ENCODE measurements at regions not wholly inside any gene's neighbourhood (a gene's known extent, or its start where the extent isn't known, plus 50 kb on each side); places are given as distances from the start of the nearest gene placed in this dataset.
"Not testable (repeated sequence)": the region's sequence is repeated elsewhere in the genome, so short reads cannot be mapped to it uniquely, and the experiment has no call there.

GRCh38 chr4:85039526-85039925 is 73.0 kb upstream of the WDFY3 start:
- Mint-ChIP-seq H3K36me3 (no peaks in the 10 kb centered on the region), H3K4me3 (no peak overlapping the region), H3K27ac (no peak overlapping the region), H3K27me3 (peaks cover 0 to 1% (median 0%) of the 10 kb centered on the region in 5 donors), H3K9me3 (peaks cover 0 to 6% (median under 1%) of the 10 kb centered on the region in 11 donors), H3K4me1 (no peaks in the 10 kb centered on the region)
- Histone ChIP-seq H3K27me3 (ENCODE audit: control insufficient read depth in 2 of 2, insufficient read depth in 2 of 2, low read length in 2 of 2) (no peaks in the 10 kb centered on the region), H3K36me3 (ENCODE audit: control insufficient read depth in 2 of 3, insufficient read depth in 3 of 3, low read length in 3 of 3) (no peaks in the 10 kb centered on the region), H3K4me1 (ENCODE audit: control insufficient read depth in 2 of 2, insufficient read depth in 2 of 2, low read length in 2 of 2) (no peaks in the 10 kb centered on the region), H3K9me3 (ENCODE audit: control insufficient read depth in 2 of 3, low read length in 3 of 3) (no peaks in the 10 kb centered on the region), H3K4me3 (ENCODE audit: low read length) (no peak overlapping the region), H3K27ac (ENCODE audit: low read depth, low read length) (no peak overlapping the region)
- DNase-seq (no peak), ATAC-seq (no peak)
- intact Hi-C loops (cut with micrococcal nuclease) = no loop called here
- ChIA-PET POLR2A (no interaction called here), CTCF (no interaction called here)

GRCh38 chr4:85043812-85044496 is 77.5 kb upstream of the WDFY3 start:
- H3K4me1 Mint-ChIP-seq; H3K27ac Mint-ChIP-seq; POLR2A ChIA-PET; H3K9me3 ChIP-seq (ENCODE audit: control insufficient read depth in 2 of 3, low read length in 3 of 3); H3K27ac ChIP-seq (ENCODE audit: low read depth, low read length); H3K4me3 ChIP-seq (ENCODE audit: low read length); H3K27me3 ChIP-seq (ENCODE audit: control insufficient read depth in 2 of 2, insufficient read depth in 2 of 2, low read length in 2 of 2); H3K9me3 Mint-ChIP-seq; H3K4me3 Mint-ChIP-seq; CTCF ChIA-PET; intact Hi-C loops (cut with micrococcal nuclease); H3K27me3 Mint-ChIP-seq; ATAC-seq; H3K36me3 ChIP-seq (ENCODE audit: control insufficient read depth in 2 of 3, insufficient read depth in 3 of 3, low read length in 3 of 3); H3K36me3 Mint-ChIP-seq; H3K4me1 ChIP-seq (ENCODE audit: control insufficient read depth in 2 of 2, insufficient read depth in 2 of 2, low read length in 2 of 2); DNase-seq: not testable (repeated sequence)

- no peaks in the 10 kb centered on the region for H3K4me1 Mint-ChIP-seq
- Histone ChIP-seq H3K4me3 (ENCODE audit: low read length) (no peak overlapping the region), H3K4me1 (ENCODE audit: control insufficient read depth in 2 of 2, insufficient read depth in 2 of 2, low read length in 2 of 2) (no peaks in the 10 kb centered on the region), H3K36me3 (ENCODE audit: control insufficient read depth in 2 of 3, insufficient read depth in 3 of 3, low read length in 3 of 3) (no peaks in the 10 kb centered on the region), H3K27ac (ENCODE audit: low read depth, low read length) (no peak overlapping the region), H3K27me3 (ENCODE audit: control insufficient read depth in 2 of 2, insufficient read depth in 2 of 2, low read length in 2 of 2) (no peaks in the 10 kb centered on the region), H3K9me3 (ENCODE audit: control insufficient read depth in 2 of 3, low read length in 3 of 3) (no peaks in the 10 kb centered on the region)
- ChIA-PET CTCF (no interaction called here), POLR2A (no interaction called here)
- ATAC-seq (no peak), DNase-seq (no peak)
- H3K36me3 Mint-ChIP-seq = no peaks in the 10 kb centered on the region
- peaks cover 0 to 14% (median 5%) of the 10 kb centered on the region in 11 donors for H3K9me3 Mint-ChIP-seq
- H3K4me3 Mint-ChIP-seq = no peak overlapping the region
- H3K27me3 Mint-ChIP-seq = no peaks in the 10 kb centered on the region
- intact Hi-C loops (cut with micrococcal nuclease) = no loop called here
- no peak overlapping the region for H3K27ac Mint-ChIP-seq
These were observed 84.2 kb upstream of the WDFY3 start for GRCh38 chr4:85050736-85051135.

GRCh38 chr4:85051526-85051925 is 85.0 kb upstream of the WDFY3 start:
- H3K4me3 Mint-ChIP-seq = no peak overlapping the region
- no peaks in the 10 kb centered on the region for H3K36me3 Mint-ChIP-seq
- DNase-seq = no peak
- H3K27me3 Mint-ChIP-seq = no peaks in the 10 kb centered on the region
- Histone ChIP-seq H3K27me3 (ENCODE audit: control insufficient read depth in 2 of 2, insufficient read depth in 2 of 2, low read length in 2 of 2) (no peaks in the 10 kb centered on the region), H3K4me1 (ENCODE audit: control insufficient read depth in 2 of 2, insufficient read depth in 2 of 2, low read length in 2 of 2) (no peaks in the 10 kb centered on the region), H3K9me3 (ENCODE audit: control insufficient read depth in 2 of 3, low read length in 3 of 3) (no peaks in the 10 kb centered on the region), H3K27ac (ENCODE audit: low read depth, low read length) (no peak overlapping the region), H3K36me3 (ENCODE audit: control insufficient read depth in 2 of 3, insufficient read depth in 3 of 3, low read length in 3 of 3) (no peaks in the 10 kb centered on the region), H3K4me3 (ENCODE audit: low read length) (no peak overlapping the region)
- CTCF ChIA-PET = no interaction called here
- ATAC-seq = no peak
- intact Hi-C loops (cut with micrococcal nuclease) = no loop called here
- POLR2A ChIA-PET = no interaction called here
- no peaks in the 10 kb centered on the region for H3K4me1 Mint-ChIP-seq
- peaks cover 0 to 14% (median 5%) of the 10 kb centered on the region in 11 donors for H3K9me3 Mint-ChIP-seq
- H3K27ac Mint-ChIP-seq = no peak overlapping the region

- H3K4me3 Mint-ChIP-seq; H3K9me3 ChIP-seq (ENCODE audit: control insufficient read depth in 2 of 3, low read length in 3 of 3); intact Hi-C loops (cut with micrococcal nuclease); H3K36me3 ChIP-seq (ENCODE audit: control insufficient read depth in 2 of 3, insufficient read depth in 3 of 3, low read length in 3 of 3); H3K27me3 Mint-ChIP-seq; ATAC-seq; CTCF ChIA-PET; H3K4me3 ChIP-seq (ENCODE audit: low read length); H3K36me3 Mint-ChIP-seq; DNase-seq; H3K4me1 ChIP-seq (ENCODE audit: control insufficient read depth in 2 of 2, insufficient read depth in 2 of 2, low read length in 2 of 2); H3K27ac ChIP-seq (ENCODE audit: low read depth, low read length); H3K4me1 Mint-ChIP-seq; H3K27ac Mint-ChIP-seq; H3K27me3 ChIP-seq (ENCODE audit: control insufficient read depth in 2 of 2, insufficient read depth in 2 of 2, low read length in 2 of 2); POLR2A ChIA-PET: not testable (repeated sequence)
- peaks cover 0 to 14% (median 5%) of the 10 kb centered on the region in 11 donors for H3K9me3 Mint-ChIP-seq
These were observed 88.4 kb upstream of the WDFY3 start for GRCh38 chr4:85054925-85055324.

GRCh38 chr4:85058551-85058950 is 92.1 kb upstream of the WDFY3 start:
- POLR2A ChIA-PET = interaction anchor here (0.6 kb wide), 1 partner anchor 540 kb away, joined by 3 read pairs; no protein-coding TSS in a partner anchor
- DNase-seq (no peak), ATAC-seq (no peak)
- Histone ChIP-seq H3K27ac (ENCODE audit: low read depth, low read length) (no peak overlapping the region), H3K4me3 (ENCODE audit: low read length) (no peak overlapping the region), H3K36me3 (ENCODE audit: control insufficient read depth in 2 of 3, insufficient read depth in 3 of 3, low read length in 3 of 3) (no peaks in the 10 kb centered on the region), H3K9me3 (ENCODE audit: control insufficient read depth in 2 of 3, low read length in 3 of 3) (no peaks in the 10 kb centered on the region), H3K27me3 (ENCODE audit: control insufficient read depth in 2 of 2, insufficient read depth in 2 of 2, low read length in 2 of 2) (peaks cover 0 to 3% of the 10 kb centered on the region in 2 donors), H3K4me1 (ENCODE audit: control insufficient read depth in 2 of 2, insufficient read depth in 2 of 2, low read length in 2 of 2) (no peaks in the 10 kb centered on the region)
- CTCF ChIA-PET = no interaction called here
- no peaks in the 10 kb centered on the region for H3K36me3 Mint-ChIP-seq
- no peaks in the 10 kb centered on the region for H3K4me1 Mint-ChIP-seq
- H3K27me3 Mint-ChIP-seq = peaks cover 0 to 5% (median 4%) of the 10 kb centered on the region in 5 donors
- H3K27ac Mint-ChIP-seq = no peak overlapping the region
- peaks cover 0 to 12% (median 3%) of the 10 kb centered on the region in 11 donors for H3K9me3 Mint-ChIP-seq
- no peak overlapping the region for H3K4me3 Mint-ChIP-seq
- intact Hi-C loops (cut with micrococcal nuclease) = no loop called here

- DNase-seq (no peak), ATAC-seq (no peak)
- CTCF ChIA-PET = no interaction called here
- Mint-ChIP-seq H3K36me3 (no peaks in the 10 kb centered on the region), H3K4me3 (no peak overlapping the region), H3K27ac (no peak overlapping the region), H3K27me3 (peaks cover 0 to 5% (median 4%) of the 10 kb centered on the region in 5 donors), H3K4me1 (no peaks in the 10 kb centered on the region), H3K9me3 (peaks cover 0 to 7% (median 0%) of the 10 kb centered on the region in 11 donors)
- Histone ChIP-seq H3K27me3 (ENCODE audit: control insufficient read depth in 2 of 2, insufficient read depth in 2 of 2, low read length in 2 of 2) (peaks cover 0 to 3% of the 10 kb centered on the region in 2 donors), H3K9me3 (ENCODE audit: control insufficient read depth in 2 of 3, low read length in 3 of 3) (no peaks in the 10 kb centered on the region), H3K4me1 (ENCODE audit: control insufficient read depth in 2 of 2, insufficient read depth in 2 of 2, low read length in 2 of 2) (no peaks in the 10 kb centered on the region), H3K36me3 (ENCODE audit: control insufficient read depth in 2 of 3, insufficient read depth in 3 of 3, low read length in 3 of 3) (no peaks in the 10 kb centered on the region), H3K27ac (ENCODE audit: low read depth, low read length) (no peak overlapping the region), H3K4me3 (ENCODE audit: low read length) (no peak overlapping the region)
- POLR2A ChIA-PET = no interaction called here
- intact Hi-C loops (cut with micrococcal nuclease) = no loop called here
These were observed 95.5 kb upstream of the WDFY3 start for GRCh38 chr4:85061974-85062373.
